ENCODE measurements at regions not wholly inside any gene's neighbourhood (a gene's known extent, or its start where the extent isn't known, plus 50 kb on each side); places are given as distances from the start of the nearest gene placed in this dataset.

DNA sequence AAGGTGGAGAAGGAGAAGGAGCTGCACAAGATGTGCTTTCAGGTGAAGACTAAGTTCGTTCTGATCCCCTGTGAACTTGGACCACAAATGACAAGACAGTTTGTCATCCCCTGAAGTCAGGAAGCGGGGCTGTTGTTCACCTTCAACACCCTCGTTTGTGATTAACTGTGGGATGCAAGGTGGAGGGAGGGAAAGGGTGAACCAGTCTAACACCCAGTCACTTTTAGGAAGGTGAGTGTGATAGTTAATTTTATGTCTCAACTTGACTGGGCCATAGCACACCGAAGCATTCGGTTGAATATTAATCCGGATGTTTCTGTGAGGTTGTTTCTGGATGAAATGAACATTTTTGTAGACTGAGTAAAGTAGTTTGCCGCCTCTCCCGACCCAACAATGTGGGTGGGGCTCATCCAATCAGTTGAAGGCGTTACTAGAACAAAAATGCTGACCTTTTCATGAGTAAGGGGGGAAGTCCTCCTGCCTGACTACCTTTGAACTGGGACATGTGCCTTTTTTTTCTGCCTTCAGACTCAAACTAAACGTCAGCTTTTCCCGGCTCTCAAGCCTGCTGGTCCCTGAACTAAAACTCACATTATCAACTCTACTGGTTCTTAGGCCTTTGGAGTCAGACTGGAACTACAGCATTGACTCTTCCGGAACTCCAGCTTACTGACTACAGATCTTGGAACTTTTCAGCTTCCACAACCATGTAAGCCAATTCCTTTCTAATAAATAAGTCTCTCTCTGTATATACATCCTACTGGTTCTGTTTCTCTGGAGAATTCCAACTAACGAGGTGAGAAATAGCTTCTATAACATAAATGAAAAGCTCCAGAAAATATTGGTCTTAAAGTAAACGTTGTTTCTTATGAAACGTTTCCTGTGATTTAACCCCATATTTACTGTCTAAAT, 264.0 kb upstream of the SLITRK3 start:
- Mint-ChIP-seq H3K4me3 (no peak overlapping the region), H3K4me1 (ENCODE audit: low read depth) (no peaks in the 10 kb centered on the region), H3K27me3 (no peaks in the 10 kb centered on the region), H3K36me3 (ENCODE audit: low read depth) (no peaks in the 10 kb centered on the region), H3K9me3 (peaks cover 8% of the 10 kb centered on the region), H3K27ac (no peak overlapping the region)
- Histone ChIP-seq H3K9me3 (ENCODE audit: control insufficient read depth in 1 of 2, insufficient read depth in 1 of 2, low read length in 2 of 2) (peaks cover 0 to 5% of the 10 kb centered on the region in 2 experiments), H3K4me3 (ENCODE audit: low read length) (no peak overlapping the region), H3K27ac (ENCODE audit: low read depth in 1 of 2, low read length in 2 of 2) (no peak overlapping the region), H3K4me1 (ENCODE audit: insufficient read depth, low read length) (no peaks in the 10 kb centered on the region), H3K36me3 (ENCODE audit: insufficient read depth, low read length) (no peaks in the 10 kb centered on the region), H3K27me3 (ENCODE audit: control insufficient read depth in 1 of 2, insufficient read depth in 2 of 2, low read length in 2 of 2) (no peaks in the 10 kb centered on the region)
- ChIA-PET POLR2A (no interaction called here), CTCF (no interaction called here)
- DNase-seq (no peak), ATAC-seq (ENCODE audit: poor library complexity) (no peak)
- TF ChIP-seq, protein P1, sequence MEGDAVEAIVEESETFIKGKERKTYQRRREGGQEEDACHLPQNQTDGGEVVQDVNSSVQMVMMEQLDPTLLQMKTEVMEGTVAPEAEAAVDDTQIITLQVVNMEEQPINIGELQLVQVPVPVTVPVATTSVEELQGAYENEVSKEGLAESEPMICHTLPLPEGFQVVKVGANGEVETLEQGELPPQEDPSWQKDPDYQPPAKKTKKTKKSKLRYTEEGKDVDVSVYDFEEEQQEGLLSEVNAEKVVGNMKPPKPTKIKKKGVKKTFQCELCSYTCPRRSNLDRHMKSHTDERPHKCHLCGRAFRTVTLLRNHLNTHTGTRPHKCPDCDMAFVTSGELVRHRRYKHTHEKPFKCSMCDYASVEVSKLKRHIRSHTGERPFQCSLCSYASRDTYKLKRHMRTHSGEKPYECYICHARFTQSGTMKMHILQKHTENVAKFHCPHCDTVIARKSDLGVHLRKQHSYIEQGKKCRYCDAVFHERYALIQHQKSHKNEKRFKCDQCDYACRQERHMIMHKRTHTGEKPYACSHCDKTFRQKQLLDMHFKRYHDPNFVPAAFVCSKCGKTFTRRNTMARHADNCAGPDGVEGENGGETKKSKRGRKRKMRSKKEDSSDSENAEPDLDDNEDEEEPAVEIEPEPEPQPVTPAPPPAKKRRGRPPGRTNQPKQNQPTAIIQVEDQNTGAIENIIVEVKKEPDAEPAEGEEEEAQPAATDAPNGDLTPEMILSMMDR (IDR thresholded peaks at IDR 0.05): no peak
- intact Hi-C loops (cut with DNase I, micrococcal nuclease): no loop called here

DNA sequence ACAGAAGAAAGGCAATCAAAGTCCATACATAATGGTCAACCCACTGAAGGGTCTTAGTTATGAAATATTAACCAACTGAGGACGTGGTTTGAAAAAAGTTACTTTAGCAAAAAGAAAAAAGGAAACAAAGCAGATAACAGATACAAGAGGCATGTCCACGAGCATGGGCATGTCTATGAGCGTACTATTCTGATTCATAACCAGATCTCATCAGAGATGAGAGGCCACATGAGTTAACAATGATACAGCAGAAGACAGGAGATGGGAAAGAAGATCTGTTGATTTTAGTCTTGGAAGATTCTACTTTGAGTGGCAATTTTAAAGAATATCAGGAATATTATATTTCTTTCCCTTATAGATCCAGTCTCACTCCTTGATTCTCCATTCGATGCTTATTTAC, 262.9 kb upstream of the SLITRK3 start:
- ChIA-PET CTCF (no interaction called here), POLR2A (no interaction called here)
- Histone ChIP-seq H3K27ac (ENCODE audit: low read depth in 1 of 2, low read length in 2 of 2) (no peak overlapping the region), H3K4me1 (ENCODE audit: insufficient read depth, low read length) (no peaks in the 10 kb centered on the region), H3K4me3 (ENCODE audit: low read length) (no peak overlapping the region), H3K27me3 (ENCODE audit: control insufficient read depth in 1 of 2, insufficient read depth in 2 of 2, low read length in 2 of 2) (no peaks in the 10 kb centered on the region), H3K9me3 (ENCODE audit: control insufficient read depth in 1 of 2, insufficient read depth in 1 of 2, low read length in 2 of 2) (peaks cover 0 to 5% of the 10 kb centered on the region in 2 experiments), H3K36me3 (ENCODE audit: insufficient read depth, low read length) (no peaks in the 10 kb centered on the region)
- intact Hi-C loops (cut with DNase I, micrococcal nuclease): no loop called here
- Mint-ChIP-seq H3K9me3 (peaks cover 8% of the 10 kb centered on the region), H3K36me3 (ENCODE audit: low read depth) (no peaks in the 10 kb centered on the region), H3K4me1 (ENCODE audit: low read depth) (no peaks in the 10 kb centered on the region), H3K27ac (no peak overlapping the region), H3K4me3 (no peak overlapping the region), H3K27me3 (no peaks in the 10 kb centered on the region)
- no peak for ATAC-seq (ENCODE audit: poor library complexity)
- TF ChIP-seq, protein P1 (IDR thresholded peaks at IDR 0.05): no peak
- DNase-seq: no peak

DNA sequence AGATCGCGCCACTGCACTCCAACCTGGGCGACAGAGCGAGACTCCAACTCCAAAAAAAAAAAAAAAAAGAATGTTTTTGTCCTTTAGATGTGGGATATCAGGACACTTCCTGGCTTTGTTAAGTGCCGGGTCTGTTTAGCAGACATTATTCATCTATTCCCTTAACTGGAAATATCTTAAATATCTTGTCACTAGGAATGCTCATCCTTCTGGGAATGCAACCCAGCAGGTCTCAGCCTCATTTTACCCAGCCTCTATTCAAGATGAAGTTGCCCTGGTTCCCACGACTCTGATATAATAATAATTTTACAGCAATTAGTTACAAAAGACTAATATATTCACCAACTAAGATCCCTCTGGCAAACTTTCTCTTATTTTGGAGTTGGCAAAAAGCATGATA, 260.9 kb upstream of the SLITRK3 start:
- POLR2A ChIA-PET: no interaction called here
- CTCF ChIA-PET: no interaction called here

More for the DNA sequence above, 260.9 kb upstream of the SLITRK3 start:
- Histone ChIP-seq H3K36me3 (ENCODE audit: insufficient read depth, low read length) (no peaks in the 10 kb centered on the region), H3K27ac (ENCODE audit: low read depth in 1 of 2, low read length in 2 of 2) (no peak overlapping the region), H3K4me3 (ENCODE audit: low read length) (no peak overlapping the region), H3K9me3 (ENCODE audit: control insufficient read depth in 1 of 2, insufficient read depth in 1 of 2, low read length in 2 of 2) (peaks cover 0 to 5% of the 10 kb centered on the region in 2 experiments), H3K27me3 (ENCODE audit: control insufficient read depth in 1 of 2, insufficient read depth in 2 of 2, low read length in 2 of 2) (no peaks in the 10 kb centered on the region), H3K4me1 (ENCODE audit: insufficient read depth, low read length) (no peaks in the 10 kb centered on the region)
- Mint-ChIP-seq H3K27ac (no peak overlapping the region), H3K4me1 (ENCODE audit: low read depth) (no peaks in the 10 kb centered on the region), H3K4me3 (no peak overlapping the region), H3K27me3 (no peaks in the 10 kb centered on the region), H3K36me3 (ENCODE audit: low read depth) (no peaks in the 10 kb centered on the region), H3K9me3 (peaks cover 8% of the 10 kb centered on the region)
- intact Hi-C loops (cut with DNase I, micrococcal nuclease): no loop called here
- DNase-seq (no peak), ATAC-seq (ENCODE audit: poor library complexity) (no peak)
- TF ChIP-seq, protein P1 (IDR thresholded peaks at IDR 0.05): no peak

All from CD4-positive, alpha-beta T cell (primary cell).